HG03025 (cell line): ENCODE measurements at regions not wholly inside any gene's neighbourhood (a gene's known extent, or its start where the extent isn't known, plus 50 kb on each side); places are given as distances from the start of the nearest gene placed in this dataset.
"Not testable (repeated sequence)": the region's sequence is repeated elsewhere in the genome, so short reads cannot be mapped to it uniquely, and the experiment has no call there.

Experiments used
- ATAC-seq: cut with Tn5 transposase; IDR thresholded peaks from one replicate; pipeline ENCODE4 v1.9.1; 2021; ENCODE audit warnings: mild to moderate bottlenecking, moderate library complexity; ENCODE audit not compliant: unreplicated experiment, low FRiP score

DNA sequence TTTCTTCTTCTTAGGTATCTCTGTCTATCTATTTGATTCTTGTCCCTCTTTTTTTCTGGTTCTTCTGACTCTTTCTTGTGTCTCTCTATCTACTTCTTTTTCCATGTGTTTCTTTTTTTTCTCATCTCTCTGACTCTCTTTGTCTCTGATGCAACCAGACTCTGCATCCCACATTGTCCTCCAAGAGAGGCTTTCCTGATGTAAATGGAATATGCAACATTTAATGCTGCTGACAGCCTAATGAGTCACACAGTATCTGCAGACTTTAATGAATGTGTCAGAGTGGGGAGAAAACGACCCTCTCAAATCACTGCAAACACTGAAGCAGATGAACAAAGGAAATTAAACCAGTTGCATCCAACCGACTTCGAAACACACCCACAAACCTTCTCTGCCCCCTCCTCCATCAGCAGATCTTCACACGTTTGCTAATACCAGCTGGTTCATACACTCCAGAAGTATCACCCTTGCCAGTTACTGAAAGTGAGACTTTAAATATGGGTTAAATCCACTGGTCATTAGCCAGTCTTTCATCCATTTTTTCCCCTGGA lies 351.5 kb downstream of the TXNL1 start:
- ATAC-seq = no peak

DNA sequence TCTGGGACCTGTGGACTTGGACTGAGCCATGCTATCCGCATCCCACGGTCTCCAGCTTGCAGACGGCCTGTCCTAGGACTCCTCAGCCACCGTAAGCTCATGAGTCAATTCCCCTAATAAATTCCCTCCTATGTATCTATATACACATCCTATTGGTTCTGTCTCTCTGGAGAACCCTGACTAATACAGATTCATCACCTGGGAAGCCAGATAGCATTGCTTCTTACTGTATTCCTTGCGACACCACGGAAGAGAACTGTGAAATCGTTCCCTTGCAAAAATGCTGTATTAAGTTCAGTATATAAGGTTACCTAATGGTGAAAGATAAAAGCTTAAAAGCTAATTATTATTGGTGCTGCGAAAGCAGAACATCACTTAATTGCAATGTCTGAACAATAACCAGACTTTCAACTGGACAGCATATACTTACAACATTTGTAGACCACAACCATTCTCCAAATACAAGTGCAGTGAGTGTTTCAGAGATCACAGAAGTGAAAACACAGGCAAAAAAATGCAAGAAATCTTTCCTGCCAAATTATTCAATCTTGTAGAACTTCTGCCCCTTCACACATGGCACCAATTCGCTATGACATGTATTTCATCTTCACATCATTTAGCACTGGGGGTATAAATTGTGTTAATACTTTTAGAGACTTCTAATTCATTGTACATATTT lies 352.9 kb downstream of the TXNL1 start:
- ATAC-seq = no peak

DNA sequence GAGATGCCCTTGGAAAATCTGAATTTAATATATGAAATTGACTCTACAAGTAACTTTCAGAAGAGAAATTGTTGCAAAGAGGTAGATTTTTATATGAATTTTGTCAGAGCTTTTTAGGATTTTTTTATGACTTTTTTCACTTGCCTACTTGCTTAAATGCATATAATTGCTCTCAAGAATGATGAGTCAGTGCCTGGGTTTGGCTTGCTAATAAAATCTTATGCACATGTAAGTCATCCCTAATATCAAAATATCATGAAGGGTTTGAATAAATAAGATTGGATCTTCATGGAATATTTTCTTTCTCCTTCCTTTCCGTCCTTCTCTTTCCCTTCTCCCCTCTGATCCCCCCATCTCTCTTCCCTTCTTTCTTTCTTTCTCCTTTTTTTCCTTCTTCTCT lies 354.1 kb downstream of the TXNL1 start:
- no peak for ATAC-seq

DNA sequence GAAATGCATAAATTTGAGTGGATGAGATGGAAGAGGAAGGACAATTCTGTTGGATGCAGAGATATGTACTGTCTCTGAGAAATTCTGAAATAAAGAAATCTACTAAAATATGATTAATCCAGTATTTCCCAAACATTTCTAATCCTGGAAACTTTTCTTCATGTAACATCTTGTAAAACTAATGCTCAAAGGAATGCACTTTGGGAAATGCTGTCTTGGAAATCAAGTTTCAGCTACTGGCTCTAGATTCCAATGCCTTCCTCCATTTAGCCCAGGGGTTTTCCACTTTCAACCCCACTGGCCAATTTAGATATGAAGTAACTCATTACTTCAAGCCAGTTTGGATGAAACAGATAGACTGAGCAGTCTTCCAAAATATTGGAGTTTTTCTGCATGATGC lies 355.1 kb downstream of the TXNL1 start:
- ATAC-seq = no peak

DNA sequence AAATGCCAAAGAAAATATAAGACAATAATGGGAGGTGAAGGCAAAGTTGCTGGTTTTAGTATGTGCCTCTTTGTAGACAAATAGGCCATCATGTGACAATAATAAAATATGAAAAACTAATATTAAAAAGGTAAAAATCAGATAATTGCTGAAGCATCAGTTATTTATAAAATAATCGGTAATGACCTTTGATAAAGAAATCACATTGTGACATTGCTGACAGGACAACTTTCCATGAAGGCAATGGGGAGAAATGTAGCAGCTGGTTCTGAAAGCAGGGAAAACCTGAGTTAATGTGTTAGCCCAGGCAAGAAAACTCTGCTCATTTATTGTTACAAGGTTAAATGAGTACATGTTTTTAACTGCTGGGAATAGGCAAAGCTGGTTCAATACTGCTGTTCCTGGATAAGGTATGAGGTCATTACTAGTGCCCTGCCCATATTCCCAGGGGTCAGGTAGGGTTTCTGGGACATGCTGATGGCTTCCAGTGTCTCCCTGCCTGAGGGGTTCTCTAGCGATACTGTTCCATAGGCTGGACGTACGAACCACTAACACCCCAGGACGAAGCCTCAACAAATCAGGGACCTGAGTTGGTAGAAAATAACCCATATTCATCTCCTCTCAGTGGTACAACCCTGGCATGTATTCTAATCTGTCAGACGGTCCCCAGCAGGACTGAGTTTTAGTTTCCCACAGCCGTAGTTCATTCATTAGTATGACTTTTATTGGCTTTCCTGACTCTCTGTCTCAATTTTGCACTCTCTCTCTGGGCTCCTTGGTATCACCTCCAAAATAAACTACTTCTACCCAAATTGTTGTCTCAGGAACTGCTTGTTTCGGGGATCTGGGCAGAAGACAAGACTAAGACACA lies 355.9 kb downstream of the TXNL1 start:
- ATAC-seq = no peak

DNA sequence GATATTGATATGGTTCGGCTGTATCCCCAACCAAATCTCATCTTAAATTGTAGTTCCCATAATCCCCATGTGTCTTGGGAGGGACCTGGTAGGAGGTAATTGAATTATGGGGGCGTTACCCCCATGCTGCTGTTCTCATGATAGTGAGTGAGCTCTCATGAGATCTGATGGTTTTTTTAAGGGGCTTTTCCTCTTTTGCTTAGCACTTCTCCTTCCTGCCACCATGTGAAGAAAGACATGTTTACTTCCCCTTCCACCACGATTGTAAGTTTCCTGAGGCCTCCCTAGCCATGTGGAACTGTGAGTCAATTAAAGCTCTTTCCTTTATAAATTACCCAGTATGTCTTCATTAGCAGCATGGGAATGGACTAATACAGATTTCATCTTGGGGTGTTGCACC lies 358.6 kb downstream of the TXNL1 start:
- not testable (repeated sequence) for ATAC-seq

DNA sequence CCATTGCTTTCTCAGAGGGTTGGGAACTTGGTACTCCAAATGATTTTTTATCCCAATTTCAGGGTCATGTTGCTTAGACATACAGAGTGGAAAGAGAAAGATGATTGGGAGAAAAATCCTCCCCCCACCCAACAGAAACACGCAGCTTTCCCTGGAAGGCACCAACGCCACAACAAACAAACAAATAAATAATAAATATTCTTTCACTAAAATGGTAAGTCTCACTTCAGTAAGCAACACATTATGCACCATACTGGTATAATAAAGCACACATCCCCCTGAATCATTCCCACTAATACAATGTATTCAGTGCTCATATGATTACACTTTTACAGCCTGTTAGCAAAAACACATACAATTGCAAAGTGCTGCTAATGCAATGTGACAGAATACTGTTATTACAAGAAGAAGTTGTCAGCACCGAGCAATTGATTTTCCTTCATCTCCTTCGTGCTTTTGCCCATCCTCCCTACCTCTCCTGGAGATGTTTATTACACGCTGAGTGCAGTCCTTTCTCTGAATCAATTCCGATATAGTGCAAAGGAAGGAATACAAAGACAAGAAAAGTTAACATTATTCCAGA lies 359.9 kb downstream of the TXNL1 start:
- no peak for ATAC-seq

DNA sequence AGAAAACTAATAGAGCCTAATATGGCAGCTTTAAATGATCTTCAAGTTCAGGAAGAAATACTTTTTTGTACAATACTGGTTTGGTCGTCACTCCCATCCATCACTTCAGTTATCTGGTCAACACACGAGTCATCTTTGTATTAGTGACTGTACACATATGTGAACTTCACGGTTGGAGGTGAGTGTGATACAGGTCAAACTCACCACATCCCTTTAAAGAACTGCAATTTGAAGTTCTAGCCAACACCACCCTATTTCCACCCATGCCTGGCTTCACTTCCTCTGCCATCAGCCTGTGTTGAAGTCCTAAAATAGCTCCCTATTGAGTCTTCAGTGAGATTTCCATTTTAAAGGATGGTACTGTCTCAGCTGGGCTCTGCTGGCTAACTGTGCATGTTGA lies 361.9 kb downstream of the TXNL1 start:
- ATAC-seq = no peak

DNA sequence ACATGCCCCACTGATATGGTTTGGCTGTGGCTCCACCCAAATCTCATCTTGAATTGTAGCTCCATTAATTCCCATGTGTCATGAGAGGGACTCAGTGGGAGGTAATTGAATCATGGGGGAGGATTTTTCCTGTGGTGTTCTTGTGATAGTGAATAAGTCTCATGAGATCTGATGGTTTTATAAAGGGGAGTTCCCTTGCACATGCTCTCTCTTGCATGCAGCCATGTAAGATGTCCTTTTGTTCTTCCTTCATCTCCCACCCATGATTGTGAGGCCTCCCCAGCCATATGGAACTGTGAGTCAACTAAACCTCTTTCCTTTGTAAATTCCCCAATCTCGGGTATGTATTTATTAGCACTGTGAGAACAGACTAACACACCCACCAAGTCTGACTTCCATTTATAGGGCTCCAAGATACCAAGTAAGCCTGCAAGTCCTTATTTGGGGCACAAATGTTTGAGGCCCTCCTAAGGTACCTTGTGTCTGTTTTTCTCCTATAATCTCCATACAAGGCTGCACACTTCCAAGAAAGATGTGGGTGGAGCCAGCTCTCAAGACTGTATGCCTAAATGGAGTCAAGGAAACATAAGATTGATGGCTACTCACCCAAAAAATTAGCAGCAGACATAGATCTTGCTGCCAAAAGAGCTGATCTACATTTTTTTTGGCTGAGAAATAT lies 364.7 kb downstream of the TXNL1 start:
- ATAC-seq = no peak

DNA sequence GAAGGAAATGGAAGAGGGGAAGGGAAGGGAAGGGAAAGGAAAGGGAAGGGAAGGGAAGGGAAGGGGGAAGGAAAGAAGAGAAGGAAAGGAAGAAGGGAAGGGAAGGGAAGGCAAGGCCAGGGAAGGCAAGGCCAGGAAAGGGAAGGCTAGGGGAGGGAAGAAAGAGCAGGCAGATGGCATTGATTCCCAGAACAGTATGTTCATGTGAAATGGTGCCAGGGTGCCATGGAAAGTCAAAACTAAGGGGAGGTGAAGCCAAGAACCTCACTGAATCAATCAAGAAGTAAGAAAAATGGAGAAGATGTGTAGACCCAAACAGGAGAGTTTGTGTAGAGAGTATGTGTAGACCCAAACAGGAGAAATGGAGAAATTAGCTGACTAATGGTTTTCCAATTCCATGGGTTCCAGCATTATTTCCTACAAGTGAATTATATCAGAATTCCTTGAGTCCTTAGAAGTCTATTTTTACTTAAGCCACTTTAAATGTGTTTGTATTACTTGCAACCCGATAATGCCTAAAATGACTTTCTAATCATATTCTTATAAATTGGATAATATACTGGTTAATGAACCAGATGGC lies 367.6 kb downstream of the TXNL1 start:
- no peak for ATAC-seq

DNA sequence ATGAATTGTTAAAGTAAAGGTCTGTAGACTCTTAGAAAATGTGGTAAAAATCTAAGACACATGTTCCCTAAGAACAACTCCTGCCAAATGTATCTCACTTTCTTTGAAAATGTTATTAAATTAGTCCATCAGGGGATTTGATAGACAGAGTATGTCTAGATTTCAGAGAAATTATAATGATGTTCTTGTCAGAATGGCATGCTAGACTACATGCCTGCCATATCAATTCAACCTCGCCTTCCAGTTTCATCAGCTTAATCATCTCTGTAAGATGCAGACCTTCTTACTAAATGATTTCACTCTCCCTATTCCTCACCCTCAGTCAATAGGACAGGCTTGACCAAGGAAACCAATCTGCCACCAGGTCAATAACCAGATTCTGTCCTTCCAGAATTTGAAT lies 368.4 kb downstream of the TXNL1 start:
- ATAC-seq = no peak

DNA sequence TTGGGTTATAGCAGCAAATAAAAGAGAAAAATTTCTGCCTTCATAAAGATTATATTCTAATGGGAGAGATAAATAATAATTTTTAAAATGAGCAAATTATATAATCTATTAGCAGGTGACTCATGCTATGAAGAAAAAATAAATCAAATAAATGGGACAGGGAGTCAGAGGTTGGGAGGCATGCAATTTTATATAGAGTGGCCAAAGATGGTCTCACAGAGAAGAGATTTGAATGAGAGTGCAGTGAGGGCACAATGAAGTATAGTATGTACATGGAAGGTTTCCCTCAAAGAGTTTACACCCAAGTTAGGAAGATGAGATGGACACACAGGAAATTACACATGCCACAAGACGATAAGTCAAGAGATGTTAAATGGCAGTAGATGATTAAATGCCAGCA lies 369.4 kb downstream of the TXNL1 start:
- no peak for ATAC-seq

DNA sequence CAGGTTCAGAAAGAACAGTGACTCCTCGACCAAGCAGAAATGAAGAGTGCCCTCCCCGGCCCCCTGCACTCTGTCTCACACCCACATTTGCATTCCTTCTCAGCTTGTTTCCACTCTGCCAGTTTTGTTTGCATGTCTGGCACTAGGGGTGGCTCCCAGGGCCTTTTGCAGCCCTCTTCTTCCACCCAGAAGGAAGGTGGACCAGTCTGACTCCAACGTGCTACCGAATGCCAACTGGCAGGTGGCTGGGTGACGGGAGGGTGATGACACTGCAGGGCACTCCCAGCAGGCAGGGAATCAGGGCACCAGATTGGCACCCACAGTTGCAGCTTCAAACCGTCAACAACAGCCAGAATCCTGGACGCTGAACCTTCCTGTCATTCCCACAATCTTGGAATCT lies 371.1 kb downstream of the TXNL1 start:
- ATAC-seq = no peak

DNA sequence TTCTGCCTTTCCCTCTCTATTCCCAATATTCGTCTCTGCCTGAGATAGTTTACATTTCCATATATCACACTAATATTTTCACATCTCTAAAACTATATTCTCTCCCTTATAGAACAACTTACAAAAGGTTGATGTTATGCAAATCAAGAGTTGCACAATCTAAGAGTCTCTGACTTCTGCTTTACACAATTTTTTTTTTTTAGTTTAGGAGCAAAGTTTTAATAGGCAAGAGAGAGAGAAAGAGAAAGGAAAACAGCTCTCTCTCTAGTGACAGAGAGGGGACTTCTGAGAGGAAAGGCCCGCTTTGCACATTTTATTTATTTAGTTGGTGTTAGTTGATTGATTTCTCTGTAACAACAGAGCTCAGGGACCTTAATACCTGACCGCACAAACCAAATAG lies 380.2 kb downstream of the TXNL1 start:
- ATAC-seq = no peak

DNA sequence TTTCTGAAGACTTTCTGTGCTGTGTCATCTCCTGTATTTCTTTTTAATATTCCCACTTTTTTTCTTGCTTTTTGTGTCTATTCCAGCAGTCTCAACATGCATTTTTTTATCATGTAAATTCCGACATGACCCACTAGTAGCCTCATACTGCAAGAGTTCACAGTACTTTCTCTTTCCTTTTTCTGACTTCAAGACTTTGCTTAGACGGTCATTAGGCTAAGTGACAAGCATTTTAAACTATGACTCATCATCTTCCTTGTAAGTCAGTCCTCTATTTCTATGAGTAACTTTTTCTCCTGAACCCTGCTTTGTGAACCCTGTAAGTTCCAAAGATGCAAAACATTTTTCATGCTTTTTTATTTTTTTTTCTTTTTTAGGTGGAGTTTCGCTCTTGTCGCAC lies 381.2 kb downstream of the TXNL1 start:
- ATAC-seq = no peak

DNA sequence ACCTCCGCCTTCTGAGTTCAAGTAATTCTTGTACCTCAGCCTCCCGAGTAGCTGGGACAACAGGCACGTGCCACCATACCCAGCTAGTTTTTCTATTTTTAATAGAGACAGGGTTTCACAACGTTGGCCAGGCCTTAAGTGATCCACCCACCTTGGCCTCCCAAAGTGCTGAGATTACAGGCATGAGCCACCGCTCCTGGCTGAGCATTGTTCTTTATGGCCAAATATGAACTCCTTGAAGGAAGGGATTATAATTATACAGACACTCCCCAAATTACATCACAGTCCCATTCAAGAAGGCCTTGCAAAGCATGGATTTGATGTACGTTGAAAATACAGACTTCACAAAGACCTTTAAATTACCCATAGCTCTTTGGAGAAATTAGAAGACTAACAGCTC lies 381.7 kb downstream of the TXNL1 start:
- ATAC-seq = no peak

DNA sequence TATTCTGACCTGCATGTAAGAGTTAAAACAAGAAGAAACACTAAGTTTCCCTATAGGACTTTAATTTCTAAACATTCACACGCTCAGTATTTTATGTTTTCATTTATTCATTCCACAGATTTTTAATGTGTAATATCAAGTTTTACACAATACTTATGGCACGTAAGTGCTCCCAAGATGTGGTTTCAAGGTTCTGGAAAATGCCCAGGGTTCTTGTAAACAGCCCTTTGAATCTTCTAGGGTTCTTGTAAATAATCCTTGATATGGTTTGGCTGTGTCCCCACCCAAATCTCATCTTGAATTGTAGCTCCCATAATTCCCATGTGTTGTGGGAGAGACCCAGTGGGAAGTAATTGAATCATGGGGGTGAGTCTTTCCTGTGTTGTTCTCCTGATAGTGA lies 383.0 kb downstream of the TXNL1 start:
- no peak for ATAC-seq

DNA sequence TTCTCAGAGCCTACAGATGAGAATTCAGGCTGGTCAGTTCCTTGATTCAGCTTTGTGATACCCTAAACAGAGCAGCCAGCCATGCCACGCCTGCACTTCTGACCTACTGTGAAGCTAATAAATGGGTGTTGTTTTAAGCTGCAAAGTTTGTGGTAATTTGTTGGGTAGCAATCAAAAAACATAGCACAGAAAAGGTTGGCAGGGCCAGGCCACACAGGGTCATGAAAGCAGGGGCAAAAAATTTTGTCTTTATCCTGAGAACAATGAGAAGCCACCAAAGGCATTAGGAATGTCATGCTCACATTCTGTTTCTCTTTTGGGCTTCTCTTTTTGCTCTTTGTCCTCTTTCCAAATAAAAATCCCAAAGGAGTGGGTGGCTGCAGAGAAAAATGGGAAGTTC lies 385.9 kb downstream of the TXNL1 start:
- ATAC-seq = no peak

DNA sequence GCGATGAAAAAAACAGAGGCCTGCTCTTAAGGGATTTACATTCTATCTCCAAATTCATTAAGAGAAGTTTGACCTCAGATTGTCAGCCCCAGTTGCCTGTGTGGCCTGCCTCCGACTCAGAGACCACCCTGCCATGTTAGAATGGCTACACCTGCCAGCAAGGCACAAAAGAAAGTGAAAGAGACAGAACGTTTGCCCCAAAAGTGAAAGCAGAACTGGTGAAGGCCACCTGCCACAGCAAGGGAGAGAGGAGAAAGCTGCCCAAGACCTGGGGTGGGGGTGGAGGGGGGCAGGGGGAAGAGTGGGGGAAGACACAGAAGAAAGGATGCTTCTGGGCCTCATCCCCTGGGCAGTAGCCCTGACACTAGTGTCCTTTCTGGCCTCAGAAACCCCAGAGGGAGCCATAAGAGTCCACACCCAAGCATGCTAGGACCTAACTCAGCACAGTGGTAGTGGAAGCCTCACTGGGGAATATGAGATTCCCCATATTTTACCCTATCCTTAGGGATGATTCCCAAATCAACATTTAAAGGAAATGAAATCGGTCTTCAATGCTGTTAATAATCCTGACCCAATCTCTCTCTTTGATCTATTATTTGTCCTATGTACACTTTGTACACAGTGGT lies 389.7 kb downstream of the TXNL1 start:
- ATAC-seq = peak; percentile 99

DNA sequence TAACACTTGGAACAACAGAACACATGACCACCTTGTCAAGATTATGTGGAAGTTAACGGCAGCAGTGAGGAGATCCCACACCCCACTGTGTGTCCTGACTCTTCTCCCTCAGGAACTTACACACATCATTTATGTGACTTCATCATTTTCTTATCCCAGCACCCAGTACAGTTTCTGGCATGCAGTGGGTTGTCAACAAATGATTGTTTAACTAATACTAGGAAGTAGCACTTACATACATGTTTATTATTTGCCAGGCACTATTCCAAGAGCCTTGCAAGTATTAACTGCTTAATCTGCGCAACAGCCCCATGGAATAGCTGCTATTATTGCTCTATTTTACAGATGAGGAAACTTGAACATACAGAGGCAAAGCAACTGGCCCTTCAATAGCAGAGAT lies 391.5 kb downstream of the TXNL1 start:
- no peak for ATAC-seq
